Caki2 (cell line): ENCODE measurements at regions not wholly inside any gene's neighbourhood (a gene's known extent, or its start where the extent isn't known, plus 50 kb on each side); places are given as distances from the start of the nearest gene placed in this dataset.

ENCODE experiments used
- DNase-seq: peaks from one replicate; pipeline ENCODE4 v3.0.0-alpha.2; 2015; ENCODE audit warnings: low read depth
- in situ Hi-C: cut with HindIII; loops from 2 replicates; pipeline ENCODE4 v1.10.0; 2016; ENCODE audit warnings: low sequenced_read_pairs, low pct_unique_long_range_greater_than_20kb, mixed read lengths

GRCh38 chr2:80852808-80853139 is 548.2 kb upstream of the LRRTM1 start:
- DNase-seq: no peak
- in situ Hi-C loops: no loop called here

- in situ Hi-C loops: no loop called here
- DNase-seq: no peak
These were observed 547.7 kb upstream of the LRRTM1 start for GRCh38 chr2:80852079-80852807.

DNA sequence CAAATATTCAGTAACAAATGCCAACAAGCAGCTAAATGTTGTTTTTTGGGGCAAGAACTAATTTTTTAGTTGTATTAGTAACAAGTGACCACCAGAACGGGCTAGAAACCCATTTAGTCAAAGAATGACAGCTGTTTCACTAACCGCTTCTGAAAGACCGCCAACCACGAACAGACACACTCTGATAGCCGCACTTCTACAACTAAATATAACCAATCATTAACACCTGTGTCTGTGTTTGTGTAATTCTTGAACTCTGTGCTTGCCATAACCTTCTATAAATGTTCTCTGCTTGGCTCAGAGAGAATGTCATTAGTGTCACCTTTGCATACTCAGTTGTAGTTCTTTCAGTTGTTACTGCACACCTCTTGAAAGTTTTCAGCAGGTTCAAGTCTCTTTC is 526.3 kb upstream of the LRRTM1 start:
- in situ Hi-C loops: no loop called here
- DNase-seq: no peak

DNA sequence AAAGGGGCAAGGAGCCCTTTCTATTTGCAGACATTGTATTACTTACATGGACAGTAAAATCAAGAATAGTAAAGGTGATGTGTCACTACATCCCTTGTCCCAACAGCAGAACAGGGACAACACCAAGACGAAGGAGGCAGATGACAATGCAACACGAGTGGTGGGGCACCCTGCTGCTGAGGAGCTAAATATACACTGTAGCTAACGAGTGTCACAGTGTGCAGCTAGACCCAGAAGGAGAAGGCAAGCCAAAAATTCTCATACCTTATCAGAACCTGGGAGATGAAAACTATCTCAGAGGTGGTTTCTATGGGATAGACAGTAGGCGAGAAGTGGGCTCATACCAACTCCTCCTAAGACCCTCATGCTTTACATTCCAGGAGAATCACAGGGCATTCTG is 518.4 kb upstream of the LRRTM1 start:
- no peak for DNase-seq
- in situ Hi-C loops: no loop called here

DNA sequence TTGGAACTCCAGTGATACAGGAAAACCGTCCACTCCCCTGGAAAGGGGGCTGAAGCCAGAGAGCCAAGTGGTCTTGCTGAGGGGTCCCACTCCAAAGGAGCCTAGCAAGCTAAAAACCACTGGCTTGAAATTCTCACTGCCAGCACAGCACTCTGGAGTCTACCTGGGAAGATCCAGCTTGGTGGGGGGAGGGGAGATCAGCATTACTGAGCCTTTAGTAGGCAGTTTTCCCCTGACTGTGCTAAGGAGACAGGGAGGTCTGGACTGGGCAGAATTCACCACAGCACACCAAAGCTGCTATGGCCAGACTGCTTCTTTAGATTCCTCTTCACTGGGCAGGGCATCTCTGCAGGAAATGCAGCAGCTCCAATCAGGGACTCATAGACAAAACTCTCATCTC is 510.7 kb upstream of the LRRTM1 start:
- in situ Hi-C loops: no loop called here
- DNase-seq: no peak

GRCh38 chr2:80786584-80786983 is 482.0 kb upstream of the LRRTM1 start:
- DNase-seq: no peak
- in situ Hi-C loops: no loop called here

GRCh38 chr2:80778704-80779103 is 474.2 kb upstream of the LRRTM1 start:
- DNase-seq: no peak
- in situ Hi-C loops: no loop called here

GRCh38 chr2:80748592-80748991 is 444.0 kb upstream of the LRRTM1 start:
- in situ Hi-C loops: no loop called here
- no peak for DNase-seq

- in situ Hi-C loops: no loop called here
- DNase-seq: no peak
These were observed 432.5 kb upstream of the LRRTM1 start for GRCh38 chr2:80737047-80737446.

- in situ Hi-C loops: no loop called here
- DNase-seq: no peak
These were observed 420.4 kb upstream of the LRRTM1 start for GRCh38 chr2:80725001-80725400.

DNA sequence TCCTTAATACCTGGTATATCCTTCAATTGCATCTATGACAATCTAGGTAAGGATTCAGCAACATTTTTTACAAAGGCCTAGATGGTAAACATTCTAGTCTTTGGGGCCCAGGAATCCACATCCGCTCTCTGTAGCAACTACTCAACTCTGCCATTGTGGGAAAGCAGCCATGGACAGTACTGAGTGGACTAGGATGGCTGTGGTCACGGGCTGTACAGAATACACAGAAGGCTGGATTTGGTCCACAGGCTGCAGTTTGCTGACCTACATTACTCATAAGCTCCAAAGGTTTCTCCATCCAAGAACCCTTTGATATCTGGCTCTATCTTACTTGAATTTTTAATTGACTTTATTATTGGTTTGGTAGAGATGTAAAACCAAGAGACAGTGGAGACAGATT is 418.3 kb upstream of the LRRTM1 start:
- no peak for DNase-seq
- in situ Hi-C loops: no loop called here

DNA sequence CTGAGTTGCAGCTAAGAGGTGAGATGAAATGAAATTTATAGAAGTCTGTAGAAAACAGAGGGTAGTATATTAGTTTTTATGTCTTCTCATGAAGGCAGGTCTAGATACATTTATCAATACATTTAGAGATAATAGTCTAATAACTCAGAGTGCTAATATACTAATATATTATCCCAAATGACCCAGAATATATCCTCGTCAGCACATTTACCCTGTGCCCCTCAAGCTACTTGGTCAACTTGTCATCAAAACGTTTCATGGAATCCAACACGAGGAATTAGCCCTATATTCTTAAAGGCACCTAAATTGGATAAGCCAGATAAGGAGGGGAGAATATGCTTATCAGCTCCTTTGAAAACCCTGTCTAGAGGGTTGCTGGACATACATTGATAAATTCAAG is 415.1 kb upstream of the LRRTM1 start:
- no peak for DNase-seq
- in situ Hi-C loops: no loop called here

- in situ Hi-C loops: no loop called here
- DNase-seq: no peak
These were observed 410.9 kb upstream of the LRRTM1 start for GRCh38 chr2:80715433-80715832.

DNA sequence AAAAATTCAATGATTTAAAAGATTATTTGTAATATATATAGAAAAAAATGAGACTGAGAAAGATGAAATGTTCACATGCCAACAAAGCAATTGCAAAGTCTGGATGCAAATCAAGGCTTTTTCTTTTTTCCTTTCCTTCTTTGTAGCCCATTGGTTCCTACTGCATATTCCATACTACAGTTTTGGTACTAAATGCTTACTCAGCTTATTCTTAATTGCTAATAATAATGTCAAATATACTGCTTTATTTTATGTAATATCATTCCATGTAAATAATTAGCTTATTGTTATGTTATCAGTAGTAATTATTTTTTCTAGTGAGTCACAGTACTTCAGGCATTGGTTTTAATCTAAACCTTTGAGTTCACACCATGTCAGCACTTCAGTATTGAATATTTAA is 407.4 kb upstream of the LRRTM1 start:
- DNase-seq: no peak
- in situ Hi-C loops: no loop called here

DNA sequence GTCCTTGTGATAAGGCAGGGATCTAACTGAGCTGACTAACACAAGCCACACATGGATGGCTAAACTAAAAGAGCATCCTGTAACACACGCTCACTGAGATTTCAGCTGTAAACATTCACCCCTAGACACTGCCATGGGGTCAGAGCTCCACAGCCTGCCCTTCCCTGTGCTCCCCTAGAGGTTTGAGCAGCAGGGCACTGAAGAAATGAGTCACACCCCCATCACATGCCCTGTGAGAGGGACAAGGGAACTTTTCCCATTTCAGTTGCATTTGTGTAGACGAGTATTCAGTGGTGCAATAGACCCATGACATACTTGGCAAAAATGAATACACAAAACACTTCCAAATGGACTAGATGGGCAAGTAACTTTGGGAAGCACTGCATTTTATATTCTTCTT is 402.4 kb upstream of the LRRTM1 start:
- no peak for DNase-seq
- in situ Hi-C loops: no loop called here

DNA sequence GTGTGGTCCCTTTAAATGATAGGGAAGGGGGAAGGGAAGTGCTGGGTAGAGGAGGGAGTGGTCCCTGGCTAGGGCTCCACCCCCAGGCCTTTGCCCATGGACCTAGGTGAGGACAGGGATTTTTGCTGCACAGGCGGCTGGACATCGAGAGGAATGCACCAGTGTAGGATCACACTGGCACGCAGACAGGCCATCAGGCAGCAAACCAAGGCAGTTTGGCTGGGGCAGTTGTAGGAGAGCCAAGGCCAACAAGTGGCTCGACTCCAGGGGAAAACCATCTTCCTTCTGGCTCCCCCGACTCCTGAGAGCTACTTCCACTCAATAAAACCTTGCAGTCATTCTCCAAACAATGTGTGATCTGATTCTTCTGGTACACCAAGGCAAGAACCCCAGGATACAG is 402.0 kb upstream of the LRRTM1 start:
- in situ Hi-C loops: no loop called here
- DNase-seq: no peak

- in situ Hi-C loops: no loop called here
- no peak for DNase-seq
These were observed 399.0 kb upstream of the LRRTM1 start for GRCh38 chr2:80703532-80703931.

- in situ Hi-C loops: no loop called here
- no peak for DNase-seq
These were observed 396.4 kb upstream of the LRRTM1 start for GRCh38 chr2:80700961-80701360.
